Body of pancreas (tissue), 4 donors: ENCODE measurements at regions not wholly inside any gene's neighbourhood (a gene's known extent, or its start where the extent isn't known, plus 50 kb on each side); places are given as distances from the start of the nearest gene placed in this dataset.

Experiments used
- POLR2A ChIP-seq, 3 donors: fragments of 450-650 bp; IDR thresholded peaks; one replicate each; pipeline ENCODE4 v1.6.1; 2016; ENCODE audit warnings: antibody characterized with exemption in 3 of 3, mild to moderate bottlenecking in 2 of 3
- TF ChIP-seq, protein P1 (sequence below), 7 experiments: fragments of 450-650 bp in 4 of 7; fragments of 200-600 bp in 3 of 7; sonication (generic) in 3 of 7; IDR thresholded peaks; one replicate each; pipeline ENCODE4 v1.5.1; 2016 to 2019; ENCODE audit warnings: antibody characterized with exemption in 7 of 7

DNA sequence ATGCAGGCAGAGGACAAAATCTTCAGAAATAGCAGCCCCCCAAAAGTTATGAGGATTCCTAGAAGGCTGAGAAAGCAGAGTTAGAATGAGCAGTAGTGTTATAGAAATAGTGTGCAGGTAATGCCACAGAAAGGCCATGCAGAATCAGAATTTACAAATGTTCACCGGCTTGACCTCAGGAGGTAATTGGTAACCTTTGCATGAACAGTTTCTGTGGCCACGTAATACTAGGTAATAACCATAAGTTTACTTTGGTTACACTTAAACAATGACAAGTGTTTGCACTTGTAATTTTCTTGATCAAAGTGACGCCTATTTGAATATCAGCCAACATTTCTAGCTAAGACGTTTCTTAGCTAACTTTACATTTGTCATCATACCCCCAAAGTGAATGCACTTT is 393.6 kb downstream of the GPAT3 start:
- TF ChIP-seq, protein P1, sequence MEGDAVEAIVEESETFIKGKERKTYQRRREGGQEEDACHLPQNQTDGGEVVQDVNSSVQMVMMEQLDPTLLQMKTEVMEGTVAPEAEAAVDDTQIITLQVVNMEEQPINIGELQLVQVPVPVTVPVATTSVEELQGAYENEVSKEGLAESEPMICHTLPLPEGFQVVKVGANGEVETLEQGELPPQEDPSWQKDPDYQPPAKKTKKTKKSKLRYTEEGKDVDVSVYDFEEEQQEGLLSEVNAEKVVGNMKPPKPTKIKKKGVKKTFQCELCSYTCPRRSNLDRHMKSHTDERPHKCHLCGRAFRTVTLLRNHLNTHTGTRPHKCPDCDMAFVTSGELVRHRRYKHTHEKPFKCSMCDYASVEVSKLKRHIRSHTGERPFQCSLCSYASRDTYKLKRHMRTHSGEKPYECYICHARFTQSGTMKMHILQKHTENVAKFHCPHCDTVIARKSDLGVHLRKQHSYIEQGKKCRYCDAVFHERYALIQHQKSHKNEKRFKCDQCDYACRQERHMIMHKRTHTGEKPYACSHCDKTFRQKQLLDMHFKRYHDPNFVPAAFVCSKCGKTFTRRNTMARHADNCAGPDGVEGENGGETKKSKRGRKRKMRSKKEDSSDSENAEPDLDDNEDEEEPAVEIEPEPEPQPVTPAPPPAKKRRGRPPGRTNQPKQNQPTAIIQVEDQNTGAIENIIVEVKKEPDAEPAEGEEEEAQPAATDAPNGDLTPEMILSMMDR (IDR thresholded peaks at IDR 0.05), result no peak
- TF ChIP-seq POLR2A (IDR thresholded peaks at IDR 0.05), result no peak
